Thyroid gland (tissue), 4 donors: ENCODE measurements at regions not wholly inside any gene's neighbourhood (a gene's known extent, or its start where the extent isn't known, plus 50 kb on each side); places are given as distances from the start of the nearest gene placed in this dataset.

Source experiments
- CTCF ChIP-seq, 6 experiments: fragments of 200-600 bp in 3 of 6; fragments of 450-650 bp in 3 of 6; sonication (generic) in 3 of 6; IDR thresholded peaks; one replicate each; pipeline ENCODE4 v1.5.1; 2016 to 2019; ENCODE audit warnings: antibody characterized with exemption in 6 of 6, mild to moderate bottlenecking in 2 of 6, inconsistent platforms in 1 of 6, moderate library complexity in 1 of 6
- POLR2A ChIP-seq, 2 donors: fragments of 450-650 bp; IDR thresholded peaks; one replicate each; pipeline ENCODE4 v1.6.1; 2017; ENCODE audit warnings: antibody characterized with exemption in 2 of 2, mild to moderate bottlenecking in 2 of 2, moderate library complexity in 1 of 2

- TF ChIP-seq CTCF (IDR thresholded peaks at IDR 0.05) (no peak), POLR2A (IDR thresholded peaks at IDR 0.05) (no peak)
Measured at GRCh38 chr2:64847930-64848329, 141.3 kb upstream of the SLC1A4 start.
